Muscle of leg (tissue), 3 donors: ENCODE measurements at regions not wholly inside any gene's neighbourhood (a gene's known extent, or its start where the extent isn't known, plus 50 kb on each side); places are given as distances from the start of the nearest gene placed in this dataset.

Source experiments
- DNase-seq: peaks from one replicate; pipeline ENCODE4 v3.0.0; 2013
- H3K27ac ChIP-seq: one replicate; pipeline ENCODE4 v1.5.1; 2013; ENCODE audit warnings: mild to moderate bottlenecking, low read length, control low read depth
- H3K27me3 ChIP-seq: one replicate; pipeline ENCODE4 v1.6.1; 2013; ENCODE audit warnings: low read length; ENCODE audit not compliant: control insufficient read depth, insufficient read depth
- H3K36me3 ChIP-seq: one replicate; pipeline ENCODE4 v1.6.1; 2013; ENCODE audit warnings: low read length; ENCODE audit not compliant: control insufficient read depth, insufficient read depth
- H3K4me1 ChIP-seq: one replicate; pipeline ENCODE4 v1.6.1; 2013; ENCODE audit warnings: low read length; ENCODE audit not compliant: control insufficient read depth, insufficient read depth
- H3K4me3 ChIP-seq: one replicate; pipeline ENCODE4 v1.5.1; 2013; ENCODE audit warnings: low read length, control low read depth
- H3K9me3 ChIP-seq: replicated peaks from 2 replicates; pipeline ENCODE4 v1.6.1; 2013; ENCODE audit warnings: low read depth, low read length; ENCODE audit not compliant: control insufficient read depth
- WGBS: methylation state at CpG from one replicate; pipeline ENCODE4 v1.1.5; 2013; ENCODE audit warnings: missing lambda C conversion rate; ENCODE audit not compliant: insufficient coverage; 5-methylcytosine and 5-hydroxymethylcytosine counted together

GRCh38 chr22:47808236-47808635 lies 1045.8 kb downstream of the TBC1D22A start:
- H3K4me3 ChIP-seq: no peak overlapping the region
- no peaks in the 10 kb centered on the region for H3K36me3 ChIP-seq
- no peaks in the 10 kb centered on the region for H3K4me1 ChIP-seq
- DNase-seq: no peak
- H3K27me3 ChIP-seq: peaks cover 5% of the 10 kb centered on the region
- no peak overlapping the region for H3K27ac ChIP-seq
- no peaks in the 10 kb centered on the region for H3K9me3 ChIP-seq
- 60% methylated on average over 2 of the region's 6 CpGs for whole genome bisulfite sequencing

GRCh38 chr22:47807506-47807905 lies 1045.1 kb downstream of the TBC1D22A start:
- Histone ChIP-seq H3K4me1 (no peaks in the 10 kb centered on the region), H3K27me3 (peaks cover 5% of the 10 kb centered on the region), H3K9me3 (no peaks in the 10 kb centered on the region), H3K4me3 (no peak overlapping the region), H3K36me3 (no peaks in the 10 kb centered on the region), H3K27ac (no peak overlapping the region)
- 46% methylated on average over 2 of the region's 5 CpGs for WGBS
- DNase-seq: no peak

DNA sequence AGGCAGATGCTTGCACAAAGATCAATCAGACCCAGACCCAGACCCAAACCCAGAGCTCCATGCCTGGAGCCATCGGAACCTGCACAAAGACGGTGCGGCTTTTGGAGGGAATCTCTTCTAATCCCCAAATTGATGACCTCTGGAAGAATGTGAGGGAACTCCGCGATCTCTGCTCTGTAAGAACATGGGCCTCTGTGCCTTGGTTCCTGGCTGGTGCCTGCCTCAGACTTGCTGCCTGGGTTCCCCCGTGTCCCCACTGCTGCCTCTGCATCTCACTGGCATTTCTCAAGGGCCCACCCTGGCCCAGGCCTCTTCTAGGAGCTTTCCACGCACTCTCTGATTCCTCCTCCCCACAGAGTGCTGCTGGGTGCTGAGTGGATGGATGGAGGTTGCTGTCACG lies 1044.4 kb downstream of the TBC1D22A start:
- H3K27ac ChIP-seq: no peak overlapping the region
- H3K9me3 ChIP-seq: no peaks in the 10 kb centered on the region
- H3K4me3 ChIP-seq: no peak overlapping the region
- DNase-seq: no peak
- H3K4me1 ChIP-seq: no peaks in the 10 kb centered on the region
- no peaks in the 10 kb centered on the region for H3K36me3 ChIP-seq
- 83% methylated on average over 5 of the region's 8 CpGs for WGBS
- peaks cover 5% of the 10 kb centered on the region for H3K27me3 ChIP-seq

DNA sequence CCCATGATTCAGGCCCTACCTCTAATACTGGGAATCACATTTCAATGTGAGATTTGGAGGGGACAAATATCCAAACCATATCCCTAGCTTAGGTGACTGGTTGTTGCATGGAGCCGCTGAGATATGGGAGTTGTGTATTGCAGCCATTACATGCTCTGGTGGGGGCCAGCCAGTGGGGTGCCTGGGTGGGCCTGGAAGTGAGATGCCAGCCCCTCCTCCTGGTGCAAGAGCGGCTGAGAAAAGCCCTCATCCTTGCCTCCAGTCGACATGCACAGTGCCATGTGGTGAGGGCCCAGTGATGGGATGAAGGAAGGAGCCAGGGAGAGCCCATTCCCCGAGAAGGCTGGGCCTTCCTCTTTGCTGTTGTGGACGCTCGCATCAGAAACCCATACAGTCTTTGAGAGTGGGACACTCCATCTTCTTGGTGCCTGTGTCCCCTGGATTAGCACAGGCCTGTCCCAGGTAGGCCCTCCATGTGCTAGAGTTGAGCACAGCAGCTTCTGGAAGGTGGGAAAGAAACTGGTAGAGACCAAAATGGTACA lies 1043.0 kb downstream of the TBC1D22A start:
- Histone ChIP-seq H3K27ac (no peak overlapping the region), H3K4me1 (no peaks in the 10 kb centered on the region), H3K4me3 (no peak overlapping the region), H3K9me3 (no peaks in the 10 kb centered on the region), H3K27me3 (peaks cover 5% of the 10 kb centered on the region), H3K36me3 (no peaks in the 10 kb centered on the region)
- WGBS: 95% methylated on average over 3 of the region's 6 CpGs
- no peak for DNase-seq

DNA sequence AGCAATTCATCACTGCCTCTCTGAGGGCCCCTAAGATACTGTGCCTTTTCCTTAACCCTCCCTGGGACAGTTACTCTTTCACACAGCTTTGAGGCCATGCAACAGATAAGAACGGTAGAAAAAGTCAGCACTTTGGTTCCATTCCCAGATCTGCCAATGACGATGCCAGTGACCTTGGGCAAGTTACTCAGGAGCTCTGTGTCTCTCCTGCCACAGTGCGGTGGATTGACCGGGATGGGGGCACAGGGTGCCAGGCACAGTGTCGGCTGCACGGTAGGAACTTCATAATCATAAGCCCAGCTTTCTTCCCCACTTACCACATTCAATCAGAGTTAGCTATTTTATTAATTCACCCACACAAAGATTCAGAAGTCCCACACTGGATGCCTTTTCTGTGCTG lies 1041.8 kb downstream of the TBC1D22A start:
- Histone ChIP-seq H3K36me3 (no peaks in the 10 kb centered on the region), H3K27ac (no peak overlapping the region), H3K27me3 (peaks cover 5% of the 10 kb centered on the region), H3K4me1 (no peaks in the 10 kb centered on the region), H3K4me3 (no peak overlapping the region), H3K9me3 (no peaks in the 10 kb centered on the region)
- WGBS: 92% methylated on average over 6 of the region's 6 CpGs
- no peak for DNase-seq

- no peak overlapping the region for H3K4me3 ChIP-seq
- WGBS: 49% methylated on average over 14 of the region's 14 CpGs
- no peak for DNase-seq
- H3K4me1 ChIP-seq: no peaks in the 10 kb centered on the region
- H3K27ac ChIP-seq: no peak overlapping the region
- no peaks in the 10 kb centered on the region for H3K36me3 ChIP-seq
- H3K27me3 ChIP-seq: peaks cover 5% of the 10 kb centered on the region
- no peaks in the 10 kb centered on the region for H3K9me3 ChIP-seq
These were observed 1040.0 kb downstream of the TBC1D22A start for GRCh38 chr22:47802421-47802820.

DNA sequence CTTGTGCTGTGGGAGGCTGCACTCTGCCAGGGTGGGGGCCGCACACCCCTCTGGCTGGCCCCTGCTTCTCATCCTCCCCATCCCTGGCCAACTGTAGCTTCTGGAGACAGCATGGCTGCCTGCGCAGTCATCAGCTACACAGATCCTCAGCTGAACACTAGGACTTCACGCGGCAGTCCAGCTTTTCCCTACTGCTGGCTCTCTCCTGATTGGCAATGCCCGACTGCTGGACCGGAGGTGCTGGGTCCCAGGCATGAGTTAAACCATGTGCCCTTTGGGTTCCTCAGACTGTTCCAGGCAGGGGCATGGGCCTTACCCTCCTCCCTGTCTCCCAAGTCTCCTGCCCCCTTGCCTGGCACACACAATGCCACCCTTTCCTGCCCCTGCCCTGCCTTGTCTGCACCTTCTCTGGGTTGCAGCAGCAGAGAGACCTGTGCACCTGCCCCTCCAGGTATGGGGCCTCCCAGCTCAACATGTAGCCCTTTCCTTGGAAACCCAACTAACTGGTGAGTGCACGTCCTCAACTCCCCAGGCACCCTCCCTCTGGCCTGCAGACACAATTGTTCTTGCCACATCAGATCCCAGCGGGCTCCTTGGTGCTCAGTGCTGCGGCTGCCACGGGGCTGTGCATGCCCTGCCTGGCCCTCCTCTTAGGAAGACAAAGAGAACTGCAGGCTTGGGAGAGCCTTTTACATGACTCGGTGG lies 1039.2 kb downstream of the TBC1D22A start:
- Histone ChIP-seq H3K36me3 (no peaks in the 10 kb centered on the region), H3K4me3 (no peak overlapping the region), H3K27me3 (peaks cover 2% of the 10 kb centered on the region), H3K4me1 (no peaks in the 10 kb centered on the region), H3K9me3 (no peaks in the 10 kb centered on the region), H3K27ac (no peak overlapping the region)
- 80% methylated on average over 10 of the region's 11 CpGs for WGBS
- no peak for DNase-seq

DNA sequence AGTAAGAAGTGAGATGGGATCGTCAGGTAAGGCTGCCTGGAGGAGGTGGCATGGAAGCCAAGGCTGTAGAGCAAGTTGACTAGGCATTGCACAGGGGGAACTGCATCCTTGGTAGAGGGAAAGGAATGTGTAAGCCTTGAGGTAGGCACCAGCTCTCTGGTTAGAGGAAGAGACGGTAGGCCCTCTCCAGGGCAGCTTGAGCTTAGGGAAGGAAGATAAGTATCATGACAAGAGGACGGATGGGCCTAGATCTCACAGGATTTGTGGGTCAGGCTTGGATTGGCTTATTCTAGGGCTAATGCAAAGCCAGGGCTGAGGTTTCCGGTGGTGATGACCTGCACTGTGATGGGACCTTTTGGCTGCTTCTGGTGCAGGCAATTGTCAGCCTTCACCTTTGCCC lies 1035.8 kb downstream of the TBC1D22A start:
- DNase-seq: no peak
- Histone ChIP-seq H3K27ac (no peak overlapping the region), H3K27me3 (no peaks in the 10 kb centered on the region), H3K4me1 (no peaks in the 10 kb centered on the region), H3K4me3 (no peak overlapping the region), H3K9me3 (no peaks in the 10 kb centered on the region), H3K36me3 (no peaks in the 10 kb centered on the region)
- 81% methylated on average over 4 of the region's 4 CpGs for WGBS

GRCh38 chr22:47797342-47797945 lies 1035.0 kb downstream of the TBC1D22A start:
- Histone ChIP-seq H3K27ac (no peak overlapping the region), H3K4me1 (no peaks in the 10 kb centered on the region), H3K9me3 (no peaks in the 10 kb centered on the region), H3K27me3 (no peaks in the 10 kb centered on the region), H3K4me3 (no peak overlapping the region), H3K36me3 (no peaks in the 10 kb centered on the region)
- no peak for DNase-seq
- WGBS: 72% methylated on average over 3 of the region's 6 CpGs

DNA sequence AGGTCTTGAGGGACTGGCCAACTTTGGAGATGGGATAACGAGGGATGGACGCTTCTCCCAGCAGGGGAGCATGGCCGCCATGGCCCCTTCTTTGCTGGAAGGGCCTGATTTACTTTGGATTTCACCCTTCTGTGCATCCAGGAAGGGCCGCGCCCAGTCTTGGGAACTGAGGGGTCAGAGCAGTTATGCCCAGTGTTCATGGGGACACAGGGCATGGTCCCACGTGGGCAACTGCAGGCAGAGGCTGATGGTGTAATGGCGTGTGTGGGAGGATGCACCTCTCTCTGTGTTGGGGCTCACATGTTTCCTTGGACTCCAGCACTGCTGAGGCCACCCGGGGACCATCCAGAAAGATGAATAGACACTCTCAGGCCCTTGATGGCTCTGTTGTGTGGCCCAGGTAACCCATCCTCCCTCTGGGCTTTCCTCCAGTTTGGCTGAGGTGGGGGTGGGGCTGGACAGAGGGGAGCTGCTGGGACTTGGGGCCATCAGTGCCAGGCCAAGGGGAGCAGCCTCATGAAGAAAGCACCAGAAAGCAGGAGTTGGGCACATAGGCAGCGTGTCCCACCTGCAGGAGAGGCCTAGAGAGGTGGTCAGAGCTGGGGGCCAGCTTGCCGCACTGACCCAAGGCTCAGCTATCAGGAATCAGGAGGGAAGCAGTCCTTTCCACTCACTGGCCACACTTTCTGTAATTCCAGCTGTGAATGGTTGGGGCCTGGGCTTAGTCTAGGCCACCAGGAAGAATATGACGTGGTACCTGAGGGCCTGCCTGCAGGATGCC lies 1033.9 kb downstream of the TBC1D22A start:
- no peak for DNase-seq
- Histone ChIP-seq H3K9me3 (no peaks in the 10 kb centered on the region), H3K27me3 (no peaks in the 10 kb centered on the region), H3K27ac (no peak overlapping the region), H3K4me3 (no peak overlapping the region), H3K4me1 (no peaks in the 10 kb centered on the region), H3K36me3 (no peaks in the 10 kb centered on the region)
- WGBS: 92% methylated on average over 10 of the region's 11 CpGs
